ENCODE measurements at regions not wholly inside any gene's neighbourhood (a gene's known extent, or its start where the extent isn't known, plus 50 kb on each side); places are given as distances from the start of the nearest gene placed in this dataset.

DNA sequence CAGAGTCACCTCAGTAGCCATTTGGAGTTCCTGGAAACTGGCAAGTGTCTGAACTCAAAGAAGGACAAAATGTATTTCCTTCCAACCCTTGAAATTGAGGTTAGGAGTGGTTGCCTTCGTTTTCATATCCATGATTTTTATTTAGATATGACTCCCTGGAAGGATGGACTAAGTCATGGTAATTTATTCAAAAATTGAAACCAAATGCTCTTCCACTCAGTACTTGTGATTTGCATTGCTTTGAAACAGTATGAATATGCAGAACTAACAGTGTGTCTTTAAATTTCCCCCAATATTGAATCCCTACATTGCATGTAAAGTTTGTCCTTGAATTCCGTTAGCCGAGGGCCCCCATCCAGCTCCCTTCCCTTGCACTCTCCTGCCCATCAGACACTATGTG, 112.1 kb upstream of the DNAH14 start:
- TF ChIP-seq, protein P1, sequence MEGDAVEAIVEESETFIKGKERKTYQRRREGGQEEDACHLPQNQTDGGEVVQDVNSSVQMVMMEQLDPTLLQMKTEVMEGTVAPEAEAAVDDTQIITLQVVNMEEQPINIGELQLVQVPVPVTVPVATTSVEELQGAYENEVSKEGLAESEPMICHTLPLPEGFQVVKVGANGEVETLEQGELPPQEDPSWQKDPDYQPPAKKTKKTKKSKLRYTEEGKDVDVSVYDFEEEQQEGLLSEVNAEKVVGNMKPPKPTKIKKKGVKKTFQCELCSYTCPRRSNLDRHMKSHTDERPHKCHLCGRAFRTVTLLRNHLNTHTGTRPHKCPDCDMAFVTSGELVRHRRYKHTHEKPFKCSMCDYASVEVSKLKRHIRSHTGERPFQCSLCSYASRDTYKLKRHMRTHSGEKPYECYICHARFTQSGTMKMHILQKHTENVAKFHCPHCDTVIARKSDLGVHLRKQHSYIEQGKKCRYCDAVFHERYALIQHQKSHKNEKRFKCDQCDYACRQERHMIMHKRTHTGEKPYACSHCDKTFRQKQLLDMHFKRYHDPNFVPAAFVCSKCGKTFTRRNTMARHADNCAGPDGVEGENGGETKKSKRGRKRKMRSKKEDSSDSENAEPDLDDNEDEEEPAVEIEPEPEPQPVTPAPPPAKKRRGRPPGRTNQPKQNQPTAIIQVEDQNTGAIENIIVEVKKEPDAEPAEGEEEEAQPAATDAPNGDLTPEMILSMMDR (conservative IDR thresholded peaks at IDR 0.05) = no peak
- TF ChIP-seq ZFX (IDR thresholded peaks at IDR 0.05) = no peak

Measured in C4-2B (cell line).